ENCODE measurements at regions not wholly inside any gene's neighbourhood (a gene's known extent, or its start where the extent isn't known, plus 50 kb on each side); places are given as distances from the start of the nearest gene placed in this dataset.
"Not testable (repeated sequence)": the region's sequence is repeated elsewhere in the genome, so short reads cannot be mapped to it uniquely, and the experiment has no call there.

GRCh38 chr12:58009405-58010195 lies 68.2 kb downstream of the ATP23 start:
- DNase-seq (ENCODE audit: low spot score) (no peak), ATAC-seq (no peak)
- intact Hi-C loops (cut with DNase I): no loop called here

- intact Hi-C loops (cut with DNase I): no loop called here
- DNase-seq (ENCODE audit: low spot score) (no peak), ATAC-seq (no peak)
Observed at GRCh38 chr12:58011676-58012075, 70.3 kb downstream of the ATP23 start.

DNA sequence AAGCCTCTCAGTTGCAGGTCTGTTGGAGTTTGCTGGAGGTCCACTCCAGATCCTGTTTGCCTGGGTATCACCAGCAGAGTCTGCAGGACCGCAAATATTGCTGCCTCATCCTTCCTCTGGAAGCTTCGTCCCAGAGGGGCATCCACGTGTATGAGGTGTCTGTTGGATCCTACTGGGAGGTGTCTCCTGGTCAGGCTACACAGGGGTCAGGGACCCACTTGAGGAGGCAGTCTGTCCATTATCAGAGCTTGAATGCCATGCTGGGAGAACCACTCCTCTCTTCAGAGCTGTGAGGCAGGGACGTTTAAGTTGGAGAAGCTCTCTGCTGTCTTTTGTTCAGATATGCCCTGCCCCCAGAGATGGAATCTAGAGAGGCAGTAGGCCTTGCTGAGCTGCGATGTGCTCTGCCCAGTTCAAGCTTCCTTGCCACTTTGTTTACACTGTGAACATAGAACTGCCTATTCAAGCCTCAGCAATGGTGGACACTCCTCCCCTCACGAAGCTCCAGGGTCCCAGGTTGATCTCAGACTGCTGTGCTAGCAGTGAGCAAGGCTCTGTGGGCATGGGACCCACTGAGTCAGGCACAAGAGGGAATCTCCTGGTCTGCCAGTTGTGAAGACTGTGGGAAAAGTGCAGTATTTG lies 81.1 kb downstream of the ATP23 start:
- DNase-seq (ENCODE audit: low spot score); intact Hi-C loops (cut with DNase I); ATAC-seq: not testable (repeated sequence)

GRCh38 chr12:58025431-58025830 lies 84.1 kb downstream of the ATP23 start:
- no peak for ATAC-seq
- intact Hi-C loops (cut with DNase I): no loop called here
- DNase-seq (ENCODE audit: low spot score): no peak

DNA sequence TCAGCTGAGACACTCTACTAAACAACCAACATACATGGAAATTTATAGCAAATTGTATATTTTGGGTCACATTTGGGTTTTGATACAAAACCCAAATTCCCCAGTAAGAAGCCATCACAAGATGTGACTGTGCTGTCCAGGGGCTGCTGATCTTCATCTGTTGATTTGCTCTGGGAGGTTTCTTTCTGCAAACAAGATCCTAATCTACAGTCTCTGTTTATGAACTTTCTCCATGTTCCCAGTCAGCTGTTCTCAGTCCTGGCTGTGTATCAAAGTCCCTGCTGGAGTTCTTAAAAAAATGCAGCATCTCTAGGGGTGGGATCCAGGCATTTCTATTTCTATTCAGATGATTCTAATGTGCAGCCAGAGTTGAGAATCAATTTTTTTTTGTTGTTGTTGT lies 85.1 kb downstream of the ATP23 start:
- DNase-seq (ENCODE audit: low spot score) (no peak), ATAC-seq (no peak)
- intact Hi-C loops (cut with DNase I): no loop called here

- intact Hi-C loops (cut with DNase I): no loop called here
- ATAC-seq: no peak
- DNase-seq (ENCODE audit: low spot score): no peak
Observed at GRCh38 chr12:58026897-58027891, 85.8 kb downstream of the ATP23 start.

DNA sequence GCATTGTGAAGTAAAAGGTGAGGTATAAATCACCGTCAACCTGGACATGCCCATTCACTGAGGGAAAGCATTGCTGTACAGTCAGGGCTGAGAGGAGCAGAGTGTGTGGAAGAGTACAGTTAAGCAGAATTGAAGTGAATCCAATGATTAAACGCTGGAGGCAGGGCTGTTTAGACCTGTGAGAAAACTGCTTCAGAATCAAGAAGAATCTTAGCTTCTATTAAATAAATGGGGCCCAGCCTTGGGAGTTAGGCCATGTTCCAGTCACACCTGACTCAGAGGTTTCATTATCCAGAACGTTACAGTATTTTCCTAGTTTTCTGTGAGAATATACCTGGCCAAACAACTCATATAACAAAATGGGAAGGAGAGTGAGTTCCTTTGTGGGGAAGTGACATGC lies 86.9 kb downstream of the ATP23 start:
- ATAC-seq (no peak), DNase-seq (ENCODE audit: low spot score) (no peak)
- intact Hi-C loops (cut with DNase I): no loop called here

GRCh38 chr12:58029260-58029659 lies 87.9 kb downstream of the ATP23 start:
- ATAC-seq (no peak), DNase-seq (ENCODE audit: low spot score) (no peak)
- intact Hi-C loops (cut with DNase I): no loop called here

DNA sequence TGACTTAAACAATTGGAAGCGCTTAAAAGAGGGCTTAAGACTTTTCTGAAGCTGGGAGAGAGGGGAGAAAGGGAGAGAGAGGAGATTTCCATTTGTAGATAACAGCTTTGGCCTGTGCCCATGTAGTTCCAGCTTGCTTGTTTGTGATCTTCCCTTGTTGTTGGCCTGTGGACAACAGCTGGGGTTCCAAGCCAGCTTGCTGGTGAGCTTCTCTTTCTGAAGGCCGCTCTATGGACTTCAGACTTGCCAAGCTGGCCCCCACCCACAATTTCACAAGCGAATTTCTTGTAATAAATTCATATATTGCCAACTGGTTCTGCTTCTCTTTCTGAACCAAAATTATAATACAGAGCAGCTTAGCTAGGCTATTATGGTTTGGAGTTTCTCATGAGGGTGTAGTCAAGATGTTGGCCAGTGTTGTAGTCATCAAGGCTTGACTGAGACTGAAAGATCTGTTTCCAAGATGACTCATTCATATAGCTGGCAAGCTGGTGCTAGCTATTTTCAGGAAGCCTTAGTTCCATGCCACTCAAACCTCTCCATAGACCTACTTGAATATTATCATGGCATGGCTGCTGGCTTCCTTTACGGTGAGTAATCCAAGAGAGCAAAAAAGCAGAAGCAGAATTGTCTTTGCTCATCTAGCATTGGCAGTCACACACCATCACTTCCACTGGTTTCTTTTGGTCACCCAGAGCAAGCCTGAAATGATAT lies 89.4 kb downstream of the ATP23 start:
- DNase-seq (ENCODE audit: low spot score) (no peak), ATAC-seq (no peak)
- intact Hi-C loops (cut with DNase I): no loop called here

DNA sequence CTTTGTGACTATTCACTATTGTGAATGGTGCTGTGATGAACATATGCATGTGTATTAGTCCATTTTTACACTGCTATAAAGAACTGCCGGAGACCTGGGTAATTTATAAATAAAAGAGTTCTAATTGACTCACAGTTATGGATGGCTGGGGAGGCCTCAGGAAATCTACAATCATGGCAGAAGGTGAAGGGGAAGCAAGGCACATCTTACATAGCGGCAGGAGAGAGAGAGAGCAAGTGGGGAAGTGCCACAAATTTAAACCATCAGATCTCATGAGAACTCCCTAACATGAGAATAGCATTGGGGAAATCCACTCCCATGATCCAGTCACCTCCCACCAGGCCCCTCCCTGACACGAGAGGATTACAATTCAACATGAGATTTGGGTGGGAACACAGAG lies 90.8 kb downstream of the ATP23 start:
- no peak for DNase-seq (ENCODE audit: low spot score)
- intact Hi-C loops (cut with DNase I): no loop called here
- no peak for ATAC-seq

GRCh38 chr12:58033831-58034230 lies 92.5 kb downstream of the ATP23 start:
- intact Hi-C loops (cut with DNase I): no loop called here
- ATAC-seq: no peak

DNA sequence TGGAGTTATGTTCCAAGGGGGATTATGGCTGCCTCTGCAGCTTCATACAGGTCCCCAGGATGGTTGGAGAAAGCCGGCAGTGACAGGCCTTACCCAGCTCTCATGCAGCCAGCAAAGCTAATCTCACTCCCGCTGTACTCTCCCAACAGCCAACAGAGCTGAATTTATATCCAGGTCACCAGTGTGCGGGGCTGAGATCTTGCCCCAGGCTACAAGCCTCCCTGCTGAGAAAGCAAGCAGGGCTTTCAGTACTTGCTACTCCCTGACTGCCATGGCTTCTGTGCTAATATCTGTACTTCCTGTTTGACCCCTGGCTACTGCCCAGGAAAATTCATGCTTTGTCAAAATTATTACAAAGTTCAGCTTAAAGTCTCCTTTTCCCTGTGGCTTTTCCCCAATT lies 92.9 kb downstream of the ATP23 start:
- DNase-seq (ENCODE audit: low spot score) (no peak), ATAC-seq (no peak)

More at GRCh38 chr12:58033831-58034230, 92.5 kb downstream of the ATP23 start:
- DNase-seq (ENCODE audit: low spot score): no peak

DNA sequence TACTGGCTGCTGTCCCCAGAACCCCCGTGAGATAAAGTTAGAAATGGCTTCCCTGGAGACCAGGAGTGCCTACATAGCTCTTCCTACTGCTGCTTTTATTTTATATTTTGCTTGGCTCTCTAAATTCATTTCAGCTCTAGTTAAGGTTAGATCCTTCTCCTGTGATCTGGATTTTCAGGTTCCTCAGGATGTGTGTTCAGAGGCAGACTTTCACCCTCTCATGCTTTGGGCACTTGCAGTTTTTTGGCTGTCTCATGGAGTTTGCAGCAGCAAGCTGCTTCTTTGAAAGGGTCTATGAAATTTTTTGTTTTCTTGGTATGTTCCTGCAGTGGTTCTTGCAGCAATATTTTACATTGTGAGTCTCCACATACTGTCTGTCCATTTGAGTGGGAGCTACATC lies 93.3 kb downstream of the ATP23 start:
- DNase-seq (ENCODE audit: low spot score): no peak
- intact Hi-C loops (cut with DNase I): no loop called here

More for the DNA sequence above, 92.9 kb downstream of the ATP23 start:
- intact Hi-C loops (cut with DNase I): no loop called here

DNA sequence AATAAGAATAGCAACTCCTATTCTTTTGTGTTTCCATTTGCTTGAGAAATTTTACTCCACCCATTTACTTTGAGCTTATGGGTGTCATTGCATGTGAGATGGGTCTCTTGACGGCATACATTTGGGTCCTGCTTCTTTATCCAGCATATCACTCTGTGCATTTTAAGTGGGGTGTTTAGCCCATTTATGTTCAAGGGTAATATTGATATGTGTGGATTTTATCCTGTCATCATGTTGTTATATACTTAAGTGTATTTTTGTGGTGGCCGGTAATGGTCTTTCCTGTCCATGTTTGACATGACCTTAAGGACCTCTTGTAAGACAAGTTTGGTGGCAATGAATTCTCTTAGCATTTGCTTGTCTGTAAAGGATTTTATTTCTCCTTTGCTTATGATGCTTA lies 100.1 kb downstream of the ATP23 start:
- DNase-seq (ENCODE audit: low spot score): no peak
- intact Hi-C loops (cut with DNase I): no loop called here
- no peak for ATAC-seq

More for the DNA sequence above, 93.3 kb downstream of the ATP23 start:
- no peak for ATAC-seq

- intact Hi-C loops (cut with DNase I): no loop called here
- DNase-seq (ENCODE audit: low spot score) (no peak), ATAC-seq (no peak)
Observed at GRCh38 chr12:58044966-58045365, 103.6 kb downstream of the ATP23 start.

GRCh38 chr12:58046271-58046670 lies 104.9 kb downstream of the ATP23 start:
- intact Hi-C loops (cut with DNase I): no loop called here
- no peak for DNase-seq (ENCODE audit: low spot score)
- no peak for ATAC-seq

DNA sequence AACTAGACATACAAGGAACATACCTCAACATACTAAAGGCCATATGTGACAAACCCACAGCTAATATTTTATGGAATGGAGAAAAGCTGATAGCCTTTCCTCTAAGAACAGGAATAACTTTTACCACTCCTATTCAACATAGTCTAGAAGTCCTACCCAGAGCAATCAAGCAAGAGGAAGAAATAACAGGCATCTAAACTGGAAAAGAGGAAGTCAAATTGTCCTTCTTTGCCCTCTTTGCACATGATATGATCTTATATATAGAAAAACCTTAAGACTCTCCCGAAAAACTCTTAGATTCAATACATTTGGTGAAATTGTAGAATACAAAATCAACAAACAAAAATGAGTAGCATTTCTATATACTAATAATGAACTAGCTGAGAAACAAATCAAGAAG lies 110.0 kb downstream of the ATP23 start:
- no peak for DNase-seq (ENCODE audit: low spot score)
- intact Hi-C loops (cut with DNase I): no loop called here
- ATAC-seq: no peak

DNA sequence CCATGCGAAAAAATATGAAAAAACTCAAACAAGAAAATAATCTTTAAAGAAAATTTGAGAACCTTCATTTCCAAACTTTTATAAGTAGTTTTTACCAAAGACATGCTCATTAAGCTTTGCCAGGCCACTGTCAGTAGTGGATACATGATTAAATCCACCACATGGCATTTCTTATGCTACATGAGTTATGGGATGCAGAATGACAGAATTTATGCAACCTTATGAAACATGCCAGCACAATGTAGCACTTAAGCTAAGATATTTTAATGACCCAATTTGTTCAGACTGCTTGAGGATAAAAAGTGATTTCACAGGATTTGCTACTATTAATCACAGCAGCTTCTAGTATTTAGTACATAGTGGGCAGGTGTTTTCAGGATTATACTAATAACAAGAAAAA lies 123.3 kb downstream of the ATP23 start:
- intact Hi-C loops (cut with DNase I): no loop called here
- ATAC-seq: no peak
- no peak for DNase-seq (ENCODE audit: low spot score)

GRCh38 chr12:58066296-58066695 lies 124.9 kb downstream of the ATP23 start:
- ATAC-seq: no peak

More at GRCh38 chr12:58066296-58066695, 124.9 kb downstream of the ATP23 start:
- no peak for DNase-seq (ENCODE audit: low spot score)
- intact Hi-C loops (cut with DNase I): no loop called here
